NCI-H69 (cell line): ENCODE measurements at regions not wholly inside any gene's neighbourhood (a gene's known extent, or its start where the extent isn't known, plus 50 kb on each side); places are given as distances from the start of the nearest gene placed in this dataset.
"Not testable (repeated sequence)": the region's sequence is repeated elsewhere in the genome, so short reads cannot be mapped to it uniquely, and the experiment has no call there.

Experiments used
- DNase-seq: peaks from one replicate; lab custom pipeline; 2025; lab: John Stamatoyannopoulos, UW

GRCh38 chr12:59345406-59345805 is 250.4 kb upstream of the SLC16A7 start:
- no peak for DNase-seq

GRCh38 chr12:59344224-59344623 is 251.6 kb upstream of the SLC16A7 start:
- no peak for DNase-seq

- no peak for DNase-seq
These were observed 266.4 kb upstream of the SLC16A7 start for GRCh38 chr12:59329462-59329861.

- not testable (repeated sequence) for DNase-seq
These were observed 267.3 kb upstream of the SLC16A7 start for GRCh38 chr12:59328395-59329075.

GRCh38 chr12:59326457-59326856 is 269.4 kb upstream of the SLC16A7 start:
- DNase-seq: not testable (repeated sequence)

GRCh38 chr12:59322473-59322872 is 273.4 kb upstream of the SLC16A7 start:
- peak; percentile 43 for DNase-seq

GRCh38 chr12:59321278-59321677 is 274.6 kb upstream of the SLC16A7 start:
- no peak for DNase-seq

GRCh38 chr12:59320112-59320511 is 275.7 kb upstream of the SLC16A7 start:
- DNase-seq: no peak

GRCh38 chr12:59318940-59319339 is 276.9 kb upstream of the SLC16A7 start:
- no peak for DNase-seq

- no peak for DNase-seq
These were observed 278.2 kb upstream of the SLC16A7 start for GRCh38 chr12:59317598-59317997.

- no peak for DNase-seq
These were observed 278.9 kb upstream of the SLC16A7 start for GRCh38 chr12:59316938-59317337.

- not testable (repeated sequence) for DNase-seq
These were observed 279.5 kb upstream of the SLC16A7 start for GRCh38 chr12:59316354-59316753.

GRCh38 chr12:59314209-59314608 is 281.6 kb upstream of the SLC16A7 start:
- no peak for DNase-seq

GRCh38 chr12:59304077-59304721 is 291.6 kb upstream of the SLC16A7 start:
- peak; percentile 10 for DNase-seq

GRCh38 chr12:59298296-59298695 is 297.5 kb upstream of the SLC16A7 start:
- peak; percentile 82 for DNase-seq

- peak; percentile 6 for DNase-seq
These were observed 301.6 kb upstream of the SLC16A7 start for GRCh38 chr12:59294221-59294620.

- peak; percentile 15 for DNase-seq
These were observed 312.8 kb upstream of the SLC16A7 start for GRCh38 chr12:59282999-59283398.

GRCh38 chr12:59273561-59273960 is 322.3 kb upstream of the SLC16A7 start:
- not testable (repeated sequence) for DNase-seq

- no peak for DNase-seq
These were observed 327.5 kb upstream of the SLC16A7 start for GRCh38 chr12:59268295-59268809.

- DNase-seq: no peak
These were observed 335.6 kb upstream of the SLC16A7 start for GRCh38 chr12:59260202-59260601.

GRCh38 chr12:59252731-59253130 is 332.4 kb upstream of the LRIG3 start:
- DNase-seq: no peak

GRCh38 chr12:59250766-59251165 is 330.5 kb upstream of the LRIG3 start:
- DNase-seq: no peak

GRCh38 chr12:59240048-59240447 is 319.7 kb upstream of the LRIG3 start:
- DNase-seq: no peak

GRCh38 chr12:59234391-59234790 is 314.1 kb upstream of the LRIG3 start:
- DNase-seq: no peak
